Transverse colon (tissue), 4 donors: ENCODE measurements at regions not wholly inside any gene's neighbourhood (a gene's known extent, or its start where the extent isn't known, plus 50 kb on each side); places are given as distances from the start of the nearest gene placed in this dataset.

Source experiments
- DNase-seq: peaks from one replicate; pipeline ENCODE4 v3.0.0-alpha.2; 2019
- H3K27ac ChIP-seq, 4 donors: fragments of 200-600 bp; sonication (generic); 2 replicates each; pipeline ENCODE4 v1.5.1; 2016 to 2018; ENCODE audit warnings: inconsistent platforms in 4 of 4
- H3K27me3 ChIP-seq: fragments of 200-600 bp; sonication (generic); 2 replicates; pipeline ENCODE4 v1.5.1; 2017; ENCODE audit warnings: inconsistent platforms
- H3K36me3 ChIP-seq, 4 donors: fragments of 200-600 bp; sonication (generic); 2 replicates each; pipeline ENCODE4 v1.5.1; 2017 to 2019; ENCODE audit warnings: inconsistent platforms in 4 of 4
- H3K4me1 ChIP-seq, 4 donors: fragments of 200-600 bp; sonication (generic); 2 replicates each; pipeline ENCODE4 v1.5.1; 2017 to 2020; ENCODE audit warnings: inconsistent platforms in 4 of 4
- H3K4me3 ChIP-seq, 4 donors: fragments of 200-600 bp; sonication (generic); 1 replicate in 1 of 4; 2 replicates in 3 of 4; pipeline versions ENCODE4 v1.5.1 to v1.6.1; 2017 to 2019; ENCODE audit warnings: inconsistent platforms in 4 of 4
- H3K9me3 ChIP-seq, 2 donors: fragments of 200-600 bp; sonication (generic); 2 replicates each; pipeline ENCODE4 v1.5.1; 2017 to 2019; ENCODE audit warnings: inconsistent platforms in 2 of 2
- EP300 ChIP-seq: sonication (generic); formaldehyde crosslinking; IDR thresholded peaks from one replicate; pipeline ENCODE4 v1.6.1; 2017; ENCODE audit warnings: antibody characterized with exemption, low read depth
- POLR2A ChIP-seq: fragments of 450-650 bp; IDR thresholded peaks from one replicate; pipeline ENCODE4 v1.6.1; 2016; ENCODE audit warnings: antibody characterized with exemption, mild to moderate bottlenecking, moderate library complexity
- POLR2AphosphoS5 ChIP-seq, 3 donors: sonication (generic); formaldehyde crosslinking; IDR thresholded peaks; one replicate each; pipeline ENCODE4 v1.6.1; 2016; ENCODE audit warnings: antibody characterized with exemption in 3 of 3
- WGBS, 2 donors: methylation state at CpG; one replicate each; pipeline ENCODE4 v1.1.5; 2018; ENCODE audit warnings: low coverage in 1 of 2; 5-methylcytosine and 5-hydroxymethylcytosine counted together
- in situ Hi-C, 4 donors: fragments of 200-750 bp; cut with MboI; loops; one replicate each; pipeline versions ENCODE4 v1.15.0 to v1.15.1; 2017; ENCODE audit warnings: low sequenced_read_pairs in 3 of 4, low pct_ligation_motif_present in 1 of 4, low pct_unique_long_range_greater_than_20kb in 1 of 4
- intact Hi-C: fragments of 100-400 bp; cut with DNase I; formaldehyde crosslinking; loops from one replicate; pipeline ENCODE4 v1.15.1; 2023; ENCODE audit warnings: low total_unique reads
- TF ChIP-seq, protein P1 (sequence below), 5 experiments: fragments of 200-600 bp in 3 of 5; fragments of 450-650 bp in 2 of 5; sonication (generic) in 3 of 5; IDR thresholded peaks; 1 replicate in 2 of 5; 2 replicates in 3 of 5; pipeline ENCODE4 v1.5.1; 2016 to 2017; ENCODE audit warnings: antibody characterized with exemption in 5 of 5, inconsistent platforms in 3 of 5, mild to moderate bottlenecking in 2 of 5, moderate library complexity in 1 of 5

DNA sequence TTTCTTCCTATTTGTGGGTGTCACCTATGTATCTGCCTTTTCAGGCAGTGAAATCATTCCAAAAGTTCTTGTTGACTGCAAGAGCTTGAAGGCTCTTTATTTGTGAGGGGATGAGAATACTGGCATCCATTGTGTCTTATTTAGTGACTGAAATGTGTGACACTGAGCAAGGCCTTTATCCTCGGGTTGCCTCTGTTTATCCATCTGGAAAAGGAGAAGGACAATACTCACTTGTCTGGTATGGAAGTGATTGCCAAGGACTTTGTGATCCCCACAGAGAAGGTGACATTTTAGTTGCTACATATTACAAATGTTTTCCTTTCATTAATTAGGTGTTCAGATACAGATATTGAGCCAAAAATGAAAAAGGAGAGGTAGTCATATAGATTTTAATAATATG lies 80.2 kb downstream of the ARRDC3 start:
- TF ChIP-seq POLR2A, result no peak
- TF ChIP-seq EP300, result no peak
- no peak for TF ChIP-seq POLR2AphosphoS5 (IDR thresholded peaks at IDR 0.05)
- TF ChIP-seq, protein P1, sequence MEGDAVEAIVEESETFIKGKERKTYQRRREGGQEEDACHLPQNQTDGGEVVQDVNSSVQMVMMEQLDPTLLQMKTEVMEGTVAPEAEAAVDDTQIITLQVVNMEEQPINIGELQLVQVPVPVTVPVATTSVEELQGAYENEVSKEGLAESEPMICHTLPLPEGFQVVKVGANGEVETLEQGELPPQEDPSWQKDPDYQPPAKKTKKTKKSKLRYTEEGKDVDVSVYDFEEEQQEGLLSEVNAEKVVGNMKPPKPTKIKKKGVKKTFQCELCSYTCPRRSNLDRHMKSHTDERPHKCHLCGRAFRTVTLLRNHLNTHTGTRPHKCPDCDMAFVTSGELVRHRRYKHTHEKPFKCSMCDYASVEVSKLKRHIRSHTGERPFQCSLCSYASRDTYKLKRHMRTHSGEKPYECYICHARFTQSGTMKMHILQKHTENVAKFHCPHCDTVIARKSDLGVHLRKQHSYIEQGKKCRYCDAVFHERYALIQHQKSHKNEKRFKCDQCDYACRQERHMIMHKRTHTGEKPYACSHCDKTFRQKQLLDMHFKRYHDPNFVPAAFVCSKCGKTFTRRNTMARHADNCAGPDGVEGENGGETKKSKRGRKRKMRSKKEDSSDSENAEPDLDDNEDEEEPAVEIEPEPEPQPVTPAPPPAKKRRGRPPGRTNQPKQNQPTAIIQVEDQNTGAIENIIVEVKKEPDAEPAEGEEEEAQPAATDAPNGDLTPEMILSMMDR (IDR thresholded peaks at IDR 0.05), result no peak
- H3K27me3 ChIP-seq, result no peaks in the 10 kb centered on the region
- H3K27ac ChIP-seq, result no peak overlapping the region
- H3K4me1 ChIP-seq, result no peaks in the 10 kb centered on the region
- intact Hi-C loops (no loop called here), in situ Hi-C loops (no loop called here)
- no peaks in the 10 kb centered on the region for H3K36me3 ChIP-seq
- no peak for DNase-seq
- 64 to 100% methylated on average over 1 of the region's 1 CpG for WGBS, 2 donors
- no peaks in the 10 kb centered on the region for H3K9me3 ChIP-seq
- no peak overlapping the region for H3K4me3 ChIP-seq

DNA sequence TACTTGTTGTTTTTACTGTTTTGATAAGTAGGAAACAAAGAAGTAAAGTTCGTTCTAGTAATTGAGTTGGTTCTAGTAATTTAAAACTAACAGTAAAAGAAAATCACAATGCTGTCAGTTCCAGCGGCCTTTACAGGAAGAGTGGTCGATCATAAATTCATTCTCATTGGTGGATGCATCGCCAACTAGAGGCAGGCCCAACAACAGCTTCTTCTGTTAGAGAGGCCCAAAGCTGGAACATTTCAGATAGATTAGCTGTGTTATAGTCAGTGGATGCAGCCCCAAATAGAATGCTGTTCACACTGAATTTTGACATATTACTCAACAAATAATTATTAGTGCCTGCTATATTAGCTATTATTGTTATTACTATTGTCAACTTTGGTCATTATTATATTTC lies 80.8 kb downstream of the ARRDC3 start:
- 90 to 94% methylated on average over 4 of the region's 4 CpGs for WGBS, 2 donors
- H3K27me3 ChIP-seq, result no peaks in the 10 kb centered on the region
- intact Hi-C loops, result no loop called here
- H3K27ac ChIP-seq, result peak overlapping the region in 2 of 4 donors; percentile 2 to 35
- DNase-seq, result no peak
- TF ChIP-seq POLR2AphosphoS5 (IDR thresholded peaks at IDR 0.05) (no peak), POLR2A (no peak), EP300 (no peak)
- TF ChIP-seq, protein P1 (IDR thresholded peaks at IDR 0.05), result no peak
- in situ Hi-C loops, result no loop called here
- H3K36me3 ChIP-seq, result no peaks in the 10 kb centered on the region
- H3K4me1 ChIP-seq, result no peaks in the 10 kb centered on the region
- no peaks in the 10 kb centered on the region for H3K9me3 ChIP-seq
- H3K4me3 ChIP-seq, result no peak overlapping the region

DNA sequence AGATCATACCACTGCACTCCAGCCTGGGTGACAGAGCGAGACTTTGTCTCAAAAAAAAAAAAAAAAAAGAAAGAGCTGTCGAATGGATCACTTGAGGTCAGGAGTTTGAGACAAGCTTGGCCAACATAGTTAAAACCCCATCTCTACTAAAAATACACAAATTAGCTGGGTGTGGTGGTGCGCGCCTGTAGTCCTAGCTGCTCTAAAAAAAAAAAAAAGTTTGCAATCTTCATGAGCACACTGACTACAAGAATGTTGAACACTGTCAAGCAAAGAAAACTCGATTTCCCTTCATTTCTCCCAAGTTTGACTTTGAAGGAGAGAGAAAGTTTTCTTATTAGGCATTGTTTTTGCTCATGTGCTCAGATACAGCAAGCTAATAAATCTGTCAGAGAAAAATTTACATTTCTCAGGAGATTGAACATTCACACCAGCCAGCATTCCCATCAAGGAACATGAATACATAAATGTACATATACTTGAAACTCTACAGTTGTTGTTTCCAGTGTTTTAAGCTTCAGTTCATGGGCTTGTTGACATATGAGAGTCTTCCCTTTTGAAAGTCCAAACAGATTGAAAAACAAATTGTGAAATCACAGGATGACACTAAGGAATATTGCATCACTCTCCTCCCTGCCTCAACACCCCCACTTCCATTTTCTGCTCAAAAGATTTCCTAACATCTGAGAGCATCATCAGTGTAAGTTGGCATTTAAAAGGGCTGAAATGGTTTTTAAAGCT lies 81.8 kb downstream of the ARRDC3 start:
- Histone ChIP-seq H3K4me1 (no peaks in the 10 kb centered on the region), H3K36me3 (no peaks in the 10 kb centered on the region), H3K27me3 (no peaks in the 10 kb centered on the region), H3K9me3 (no peaks in the 10 kb centered on the region), H3K4me3 (no peak overlapping the region), H3K27ac (peak overlapping the region; percentile 31 to 52 (median 43))
- intact Hi-C loops, result no loop called here
- in situ Hi-C loops, result no loop called here
- 81 to 84% methylated on average over 4 to 5 of the region's 5 CpGs for WGBS, 2 donors
- DNase-seq, result no peak
- TF ChIP-seq POLR2AphosphoS5 (IDR thresholded peaks at IDR 0.05) (peak in 2 of 3 donors; percentile 30 to 72), POLR2A (no peak), EP300 (no peak)
- TF ChIP-seq, protein P1 (IDR thresholded peaks at IDR 0.05), result no peak

DNA sequence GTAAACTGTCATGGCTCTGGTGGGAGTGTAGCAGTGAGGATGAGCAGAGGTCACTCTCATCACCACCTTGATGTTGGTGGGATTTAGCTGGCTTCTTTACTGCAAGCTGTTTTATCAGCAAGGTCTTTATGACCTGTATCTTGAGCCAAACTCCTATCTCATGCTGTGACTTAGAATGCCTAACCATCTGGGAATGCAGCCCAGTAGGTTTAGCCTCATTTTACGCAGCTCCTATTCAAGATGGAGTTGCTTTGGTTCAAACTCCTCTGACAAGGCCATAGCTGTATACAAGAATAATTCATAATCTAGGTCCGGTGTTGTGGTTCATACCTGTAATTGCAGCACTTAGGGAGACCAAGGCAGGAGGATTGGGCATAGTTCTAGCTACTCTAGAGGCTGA lies 85.1 kb downstream of the ARRDC3 start:
- Histone ChIP-seq H3K36me3 (no peaks in the 10 kb centered on the region), H3K27ac (no peak overlapping the region), H3K4me3 (no peak overlapping the region), H3K27me3 (no peaks in the 10 kb centered on the region), H3K4me1 (no peaks in the 10 kb centered on the region), H3K9me3 (no peaks in the 10 kb centered on the region)
- WGBS, 2 donors, result 98% methylated on average over 2 of the region's 2 CpGs; no CpG with 5 or more reads in 1 of the 2 donors
- TF ChIP-seq EP300 (no peak), POLR2AphosphoS5 (IDR thresholded peaks at IDR 0.05) (no peak), POLR2A (no peak)
- TF ChIP-seq, protein P1 (IDR thresholded peaks at IDR 0.05), result no peak
- intact Hi-C loops (no loop called here), in situ Hi-C loops (loop anchor here in 1 of 4 donors (25.0 kb wide), 1 partner anchor 186 kb away; no protein-coding TSS in a partner anchor)
- no peak for DNase-seq
